ENCODE measurements at regions not wholly inside any gene's neighbourhood (a gene's known extent, or its start where the extent isn't known, plus 50 kb on each side); places are given as distances from the start of the nearest gene placed in this dataset.

GRCh38 chr5:136427426-136427825 lies 62.1 kb upstream of the TRPC7 start:
- Histone ChIP-seq H3K4me1 (replicated peaks in 1 of 4; ENCODE audit: control insufficient read depth in 3 of 4, insufficient read depth in 4 of 4, low read length in 3 of 4) (no peaks in the 10 kb centered on the region; a peak in 1 of 7 replicates), H3K36me3 (ENCODE audit: control insufficient read depth in 2 of 4, insufficient read depth in 4 of 4, low read length in 3 of 4) (no peaks in the 10 kb centered on the region), H3K14ac (ENCODE audit: insufficient read length) (no peak overlapping the region), H3K79me2 (ENCODE audit: control insufficient read depth in 1 of 2, insufficient read depth in 2 of 2, low read length in 2 of 2) (no peaks in the 10 kb centered on the region), H3K9ac (replicated peaks in 1 of 4; ENCODE audit: extremely low read depth in 1 of 4, low read depth in 3 of 4, low read length in 3 of 4) (no peak overlapping the region), H2AFZ (ENCODE audit: low read length) (no peak overlapping the region; the same call in 1 of the 2 replicates), H2AK5ac (ENCODE audit: low read depth, low read length) (no peak overlapping the region), H3K9me3 (ENCODE audit: insufficient read depth in 2 of 2, low read depth in 1 of 2, low read length in 1 of 2) (no peaks in the 10 kb centered on the region), H3K27ac (ENCODE audit: low read depth, low read length) (no peak overlapping the region), H2BK5ac (ENCODE audit: low read depth, low read length) (no peak overlapping the region), H3K4me3 (ENCODE audit: extremely low read depth in 1 of 4, insufficient read depth in 2 of 4, low read depth in 3 of 4, low read length in 4 of 4) (no peak overlapping the region), H3K23ac (ENCODE audit: insufficient read length) (no peak overlapping the region), H4K8ac (ENCODE audit: extremely low read depth, insufficient read depth, low read length) (no peak overlapping the region), H4K5ac (ENCODE audit: insufficient read length, low read depth, low read length) (no peak overlapping the region), H3K23me2 (ENCODE audit: low read depth, low read length) (no peaks in the 10 kb centered on the region), H2BK20ac (ENCODE audit: low read length) (no peak overlapping the region), H3K56ac (replicated peaks; ENCODE audit: insufficient read length, low read depth, low read length) (no peak overlapping the region), H4K91ac (replicated peaks; ENCODE audit: insufficient read length, low read length) (no peak overlapping the region), H3K4ac (replicated peaks; ENCODE audit: insufficient read length, low read depth, low read length) (no peak overlapping the region), H2BK15ac (ENCODE audit: low read length) (no peak overlapping the region), H3K4me2 (ENCODE audit: insufficient read depth in 1 of 2, low read depth in 2 of 2, low read length in 2 of 2) (no peak overlapping the region), H4K20me1 (replicated peaks in 1 of 2; ENCODE audit: control insufficient read depth in 1 of 2, insufficient read depth in 2 of 2, low read length in 2 of 2) (no peaks in the 10 kb centered on the region), H2BK120ac (replicated peaks; ENCODE audit: low read depth, low read length) (no peak overlapping the region), H3K79me1 (ENCODE audit: low read depth, low read length) (no peaks in the 10 kb centered on the region), H3K27me3 (replicated peaks in 1 of 4; ENCODE audit: control insufficient read depth in 3 of 4, extremely low read depth in 1 of 4, insufficient read depth in 3 of 4, low read length in 3 of 4) (no peaks in the 10 kb centered on the region; a peak in 2 of 7 replicates), H2BK12ac (ENCODE audit: low read depth, low read length) (no peak overlapping the region), H3K18ac (ENCODE audit: extremely low read depth, low read length) (no peak overlapping the region)
- TF ChIP-seq CBX5 (IDR thresholded peaks at IDR 0.05; ENCODE audit: low read depth, low read length) (no peak), SP4 (IDR thresholded peaks at IDR 0.05; ENCODE audit: low read length) (no peak), SIN3A (conservative IDR thresholded peaks at IDR 0.05 in 1 of 2, IDR thresholded peaks at IDR 0.05 in 1 of 2; ENCODE audit: low read depth in 1 of 2, low read length in 2 of 2) (no peak), CTCF (IDR thresholded peaks at IDR 0.05; ENCODE audit: control extremely low read depth in 1 of 3, insufficient read depth in 1 of 3, low read depth in 1 of 3, low read length in 3 of 3) (no peak), CHD1 (IDR thresholded peaks at IDR 0.05; ENCODE audit: low read depth, low read length) (no peak), SP2 (IDR thresholded peaks at IDR 0.05; ENCODE audit: low read length) (no peak), KDM4A (IDR thresholded peaks at IDR 0.05; ENCODE audit: low read depth, low read length, severe bottlenecking) (no peak), NANOG (IDR thresholded peaks at IDR 0.05; ENCODE audit: insufficient read depth, low read depth, low read length, poor library complexity, severe bottlenecking) (no peak), MAFK (IDR thresholded peaks at IDR 0.05; ENCODE audit: low read depth, low read length) (no peak), HDAC6 (IDR thresholded peaks at IDR 0.05; ENCODE audit: low read depth, low read length) (no peak), RAD21 (IDR thresholded peaks at IDR 0.05 in 1 of 2, conservative IDR thresholded peaks at IDR 0.05 in 1 of 2; ENCODE audit: low read depth in 2 of 2, low read length in 2 of 2) (no peak), GABPA (IDR thresholded peaks at IDR 0.05; ENCODE audit: borderline replicate concordance, insufficient read depth, low read length) (no peak)
- no peak for FAIRE-seq
- 68% methylated on average over 2 of the region's 2 CpGs; no CpG with 5 or more reads in 1 of the 2 experiments for WGBS, 2 experiments (ENCODE audit: extremely low coverage in 1 of 2, insufficient coverage in 1 of 2, insufficient read length in 1 of 2, insufficient replicate concordance in 2 of 2, low coverage in 1 of 2, low lambda C conversion rate in 2 of 2, missing lambda C conversion rate in 1 of 2)
- DNase-seq (ENCODE audit: low read depth in 1 of 2, low spot score in 2 of 2) = no peak
- ChIA-PET CTCF (ENCODE audit: partially characterized antibody) (interaction anchor here (3.0 kb wide), 1 partner anchor 63 kb away, joined by 12 read pairs; the partner anchor contains the start of gene TRPC7), POLR2A (ENCODE audit: partially characterized antibody) (no interaction called here)

Data from H1 (cell line).